Epithelial cell of proximal tubule (primary cell): ENCODE measurements at regions not wholly inside any gene's neighbourhood (a gene's known extent, or its start where the extent isn't known, plus 50 kb on each side); places are given as distances from the start of the nearest gene placed in this dataset.

Experiments
- DNase-seq: peaks from one replicate; pipeline ENCODE4 v3.0.0-alpha.2; 2011; ENCODE audit warnings: low read depth
- H3K4me3 ChIP-seq: 2 replicates; pipeline ENCODE4 v1.5.1; 2011; ENCODE audit warnings: low read depth, mild to moderate bottlenecking, low read length
- TF ChIP-seq, protein P1 (sequence below): conservative IDR thresholded peaks from 2 replicates; pipeline ENCODE4 v1.5.1; 2012; ENCODE audit warnings: low read depth, mild to moderate bottlenecking, low read length

DNA sequence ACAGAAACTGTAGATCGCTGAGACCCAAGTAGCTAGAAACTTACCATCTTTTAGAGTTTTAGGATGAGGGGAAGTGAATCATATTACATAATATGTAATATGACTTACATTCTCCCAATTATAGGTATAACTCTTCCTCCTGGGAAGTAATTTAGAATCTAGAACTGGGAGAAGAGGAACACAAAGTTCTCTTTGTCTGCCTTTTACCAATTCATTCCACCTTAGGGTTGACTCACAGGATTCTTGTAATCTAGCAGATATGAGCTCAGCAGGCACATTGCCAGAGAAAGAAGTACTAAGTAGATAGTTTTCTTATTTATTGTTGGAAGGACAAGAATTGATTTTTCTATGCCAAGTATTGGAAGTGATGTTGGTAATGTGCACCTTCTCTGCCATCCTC lies 58.0 kb upstream of the CCSER1 start:
- H3K4me3 ChIP-seq: no peak overlapping the region
- TF ChIP-seq, protein P1, sequence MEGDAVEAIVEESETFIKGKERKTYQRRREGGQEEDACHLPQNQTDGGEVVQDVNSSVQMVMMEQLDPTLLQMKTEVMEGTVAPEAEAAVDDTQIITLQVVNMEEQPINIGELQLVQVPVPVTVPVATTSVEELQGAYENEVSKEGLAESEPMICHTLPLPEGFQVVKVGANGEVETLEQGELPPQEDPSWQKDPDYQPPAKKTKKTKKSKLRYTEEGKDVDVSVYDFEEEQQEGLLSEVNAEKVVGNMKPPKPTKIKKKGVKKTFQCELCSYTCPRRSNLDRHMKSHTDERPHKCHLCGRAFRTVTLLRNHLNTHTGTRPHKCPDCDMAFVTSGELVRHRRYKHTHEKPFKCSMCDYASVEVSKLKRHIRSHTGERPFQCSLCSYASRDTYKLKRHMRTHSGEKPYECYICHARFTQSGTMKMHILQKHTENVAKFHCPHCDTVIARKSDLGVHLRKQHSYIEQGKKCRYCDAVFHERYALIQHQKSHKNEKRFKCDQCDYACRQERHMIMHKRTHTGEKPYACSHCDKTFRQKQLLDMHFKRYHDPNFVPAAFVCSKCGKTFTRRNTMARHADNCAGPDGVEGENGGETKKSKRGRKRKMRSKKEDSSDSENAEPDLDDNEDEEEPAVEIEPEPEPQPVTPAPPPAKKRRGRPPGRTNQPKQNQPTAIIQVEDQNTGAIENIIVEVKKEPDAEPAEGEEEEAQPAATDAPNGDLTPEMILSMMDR: no peak
- DNase-seq: no peak

DNA sequence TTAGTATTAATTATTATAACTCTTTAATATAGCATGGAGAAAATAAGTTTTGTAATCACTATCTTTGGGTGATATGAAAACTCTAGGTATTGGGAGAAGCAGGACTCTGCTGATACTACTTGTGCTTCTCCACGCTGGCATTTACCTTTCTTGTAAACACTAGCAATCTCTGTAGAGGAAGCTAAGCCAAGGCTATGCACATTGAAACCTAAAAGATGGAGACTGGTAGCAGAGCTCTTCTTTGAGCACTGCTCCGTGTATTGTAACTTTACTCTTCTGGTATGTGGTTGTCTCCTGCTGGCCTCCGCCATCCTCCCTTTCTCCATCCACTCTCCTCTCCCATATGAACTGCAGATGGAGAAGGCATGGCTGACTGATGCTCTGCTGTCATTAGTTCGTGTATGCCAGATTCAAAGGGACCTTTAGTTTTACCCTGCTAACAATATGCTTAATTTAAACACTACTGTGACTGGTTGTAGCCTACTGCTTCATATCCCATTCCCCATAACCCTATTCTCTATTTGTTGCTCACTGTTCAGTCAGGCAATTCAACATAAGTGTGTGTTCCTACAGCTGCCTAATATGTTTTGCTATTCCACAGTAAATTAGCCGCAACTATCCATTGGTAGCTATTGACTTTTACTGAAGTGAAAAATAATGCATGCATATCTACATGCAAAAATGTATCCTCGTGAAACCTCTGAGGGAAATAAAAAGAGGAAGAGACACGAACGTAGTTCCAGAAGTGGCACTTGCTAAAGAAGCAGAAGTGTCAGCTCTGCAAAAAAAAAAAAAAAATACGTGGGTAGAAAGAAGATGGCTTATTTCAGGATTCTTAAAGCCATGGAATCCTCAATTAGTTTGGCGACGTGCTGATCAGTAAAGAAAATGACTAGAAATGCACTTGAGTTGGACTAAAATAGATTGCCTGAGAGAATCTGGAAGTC lies 55.6 kb upstream of the CCSER1 start:
- no peak for DNase-seq
- TF ChIP-seq, protein P1: no peak
- no peak overlapping the region for H3K4me3 ChIP-seq

- TF ChIP-seq, protein P1: no peak
- DNase-seq: no peak
- H3K4me3 ChIP-seq: no peak overlapping the region
Observed at GRCh38 chr4:90074322-90074886, 52.8 kb upstream of the CCSER1 start.
